ENCODE measurements at regions not wholly inside any gene's neighbourhood (a gene's known extent, or its start where the extent isn't known, plus 50 kb on each side); places are given as distances from the start of the nearest gene placed in this dataset.

DNA sequence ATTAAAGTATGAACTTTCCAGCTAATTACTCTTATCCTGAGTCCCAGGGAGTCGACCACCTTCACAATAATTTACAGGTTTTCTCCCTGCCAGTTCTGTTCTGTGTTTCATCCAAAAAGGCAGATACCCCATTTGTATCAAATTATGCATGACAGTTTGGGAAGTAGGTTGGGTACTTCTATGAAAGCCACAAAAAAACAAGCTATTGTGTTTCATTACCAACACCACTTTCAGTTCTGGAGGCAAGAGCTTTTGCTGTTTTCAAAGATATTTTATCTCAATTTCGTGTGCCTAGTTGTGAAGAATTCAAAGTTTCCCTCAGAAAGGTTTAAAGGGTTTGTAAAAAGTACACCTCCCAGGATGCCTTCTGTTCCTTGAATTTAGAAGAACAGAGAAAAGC is 557.4 kb downstream of the FLRT2 start:
- H3K27me3 ChIP-seq (replicated peaks; ENCODE audit: insufficient read depth, low read depth, low read length, poor library complexity) = no peaks in the 10 kb centered on the region
- H3K4me1 ChIP-seq (ENCODE audit: insufficient read depth, low read length, poor library complexity, severe bottlenecking) = peaks cover 7% of the 10 kb centered on the region
- intact Hi-C loops (cut with micrococcal nuclease; ENCODE audit: unreplicated experiment) = no loop called here
- no peaks in the 10 kb centered on the region for H3K9me3 ChIP-seq (ENCODE audit: low read depth, low read length, poor library complexity, severe bottlenecking)
- TF ChIP-seq, protein P1, sequence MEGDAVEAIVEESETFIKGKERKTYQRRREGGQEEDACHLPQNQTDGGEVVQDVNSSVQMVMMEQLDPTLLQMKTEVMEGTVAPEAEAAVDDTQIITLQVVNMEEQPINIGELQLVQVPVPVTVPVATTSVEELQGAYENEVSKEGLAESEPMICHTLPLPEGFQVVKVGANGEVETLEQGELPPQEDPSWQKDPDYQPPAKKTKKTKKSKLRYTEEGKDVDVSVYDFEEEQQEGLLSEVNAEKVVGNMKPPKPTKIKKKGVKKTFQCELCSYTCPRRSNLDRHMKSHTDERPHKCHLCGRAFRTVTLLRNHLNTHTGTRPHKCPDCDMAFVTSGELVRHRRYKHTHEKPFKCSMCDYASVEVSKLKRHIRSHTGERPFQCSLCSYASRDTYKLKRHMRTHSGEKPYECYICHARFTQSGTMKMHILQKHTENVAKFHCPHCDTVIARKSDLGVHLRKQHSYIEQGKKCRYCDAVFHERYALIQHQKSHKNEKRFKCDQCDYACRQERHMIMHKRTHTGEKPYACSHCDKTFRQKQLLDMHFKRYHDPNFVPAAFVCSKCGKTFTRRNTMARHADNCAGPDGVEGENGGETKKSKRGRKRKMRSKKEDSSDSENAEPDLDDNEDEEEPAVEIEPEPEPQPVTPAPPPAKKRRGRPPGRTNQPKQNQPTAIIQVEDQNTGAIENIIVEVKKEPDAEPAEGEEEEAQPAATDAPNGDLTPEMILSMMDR (conservative IDR thresholded peaks at IDR 0.05; ENCODE audit: low read depth, low read length) = no peak
- no peak for TF ChIP-seq EZH2 (IDR thresholded peaks at IDR 0.05; ENCODE audit: borderline replicate concordance, low read depth, low read length, poor library complexity, severe bottlenecking)
- CTCF ChIA-PET = no interaction called here
- no peaks in the 10 kb centered on the region for H3K36me3 ChIP-seq (ENCODE audit: insufficient read depth, low read length, poor library complexity, severe bottlenecking)
- BruUV-seq (replicated peaks) = no TSS peak
- H3K4me3 ChIP-seq (ENCODE audit: low read depth, low read length, poor library complexity, severe bottlenecking) = no peak overlapping the region
- DNase-seq (ENCODE audit: low spot score) = peak; percentile 5
- POLR2A ChIA-PET (ENCODE audit: low non-redundant PET) = no interaction called here
- no peak overlapping the region for H3K27ac ChIP-seq (ENCODE audit: low read depth, low read length, poor library complexity, severe bottlenecking)

DNA sequence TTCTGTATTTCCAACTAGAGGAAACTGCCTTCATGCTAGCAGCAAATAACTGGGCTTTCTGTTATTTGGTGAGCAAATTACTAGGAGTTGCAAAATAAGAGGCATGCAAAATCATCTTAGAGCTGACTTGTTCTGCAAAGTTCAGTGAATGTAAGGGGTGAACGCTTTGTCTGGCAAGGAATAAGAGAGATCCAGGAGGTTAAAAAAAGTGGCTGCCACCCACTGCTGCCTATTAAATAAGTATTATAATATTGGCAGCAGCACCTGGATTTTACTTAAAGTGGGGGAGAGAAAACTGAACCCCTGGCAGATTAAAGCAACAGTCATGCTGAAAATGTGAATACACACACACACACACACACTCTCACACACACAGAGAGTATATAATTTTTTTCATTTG is 557.0 kb downstream of the FLRT2 start:
- BruUV-seq (replicated peaks) = no TSS peak
- no peaks in the 10 kb centered on the region for H3K36me3 ChIP-seq (ENCODE audit: insufficient read depth, low read length, poor library complexity, severe bottlenecking)
- DNase-seq (ENCODE audit: low spot score) = peak; percentile 3
- no peak overlapping the region for H3K4me3 ChIP-seq (ENCODE audit: low read depth, low read length, poor library complexity, severe bottlenecking)
- H3K27ac ChIP-seq (ENCODE audit: low read depth, low read length, poor library complexity, severe bottlenecking) = no peak overlapping the region
- ChIA-PET POLR2A (ENCODE audit: low non-redundant PET) (no interaction called here), CTCF (no interaction called here)
- no peaks in the 10 kb centered on the region for H3K9me3 ChIP-seq (ENCODE audit: low read depth, low read length, poor library complexity, severe bottlenecking)
- intact Hi-C loops (cut with micrococcal nuclease; ENCODE audit: unreplicated experiment) = no loop called here
- peaks cover 7% of the 10 kb centered on the region for H3K4me1 ChIP-seq (ENCODE audit: insufficient read depth, low read length, poor library complexity, severe bottlenecking)
- TF ChIP-seq, protein P1 (conservative IDR thresholded peaks at IDR 0.05; ENCODE audit: low read depth, low read length) = no peak
- no peak for TF ChIP-seq EZH2 (IDR thresholded peaks at IDR 0.05; ENCODE audit: borderline replicate concordance, low read depth, low read length, poor library complexity, severe bottlenecking)
- no peaks in the 10 kb centered on the region for H3K27me3 ChIP-seq (replicated peaks; ENCODE audit: insufficient read depth, low read depth, low read length, poor library complexity)

DNA sequence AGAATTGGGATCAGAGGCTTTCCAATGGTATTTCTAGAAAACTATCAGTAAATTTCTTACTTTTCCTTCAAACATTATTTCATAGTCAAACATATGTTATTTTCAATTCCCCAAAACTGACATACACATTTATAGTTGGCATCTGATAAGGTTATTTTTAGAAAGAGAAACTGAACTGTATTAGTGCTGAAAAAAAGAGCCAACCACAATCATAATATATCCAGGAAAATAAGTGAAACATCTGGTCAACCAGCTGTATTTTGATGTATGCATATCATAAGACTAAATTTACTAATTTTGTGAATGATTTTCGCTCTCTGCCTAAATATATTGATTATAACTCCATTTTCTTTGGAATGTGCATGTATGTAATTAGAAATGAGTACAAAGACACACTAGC is 554.2 kb downstream of the FLRT2 start:
- peaks cover 7% of the 10 kb centered on the region for H3K4me1 ChIP-seq (ENCODE audit: insufficient read depth, low read length, poor library complexity, severe bottlenecking)
- intact Hi-C loops (cut with micrococcal nuclease; ENCODE audit: unreplicated experiment) = no loop called here
- ChIA-PET CTCF (no interaction called here), POLR2A (ENCODE audit: low non-redundant PET) (no interaction called here)
- no peak overlapping the region for H3K4me3 ChIP-seq (ENCODE audit: low read depth, low read length, poor library complexity, severe bottlenecking)
- no peak overlapping the region for H3K27ac ChIP-seq (ENCODE audit: low read depth, low read length, poor library complexity, severe bottlenecking)
- DNase-seq (ENCODE audit: low spot score) = no peak
- TF ChIP-seq EZH2 (IDR thresholded peaks at IDR 0.05; ENCODE audit: borderline replicate concordance, low read depth, low read length, poor library complexity, severe bottlenecking) = no peak
- TF ChIP-seq, protein P1 (conservative IDR thresholded peaks at IDR 0.05; ENCODE audit: low read depth, low read length) = no peak
- BruUV-seq (replicated peaks) = no TSS peak
- H3K27me3 ChIP-seq (replicated peaks; ENCODE audit: insufficient read depth, low read depth, low read length, poor library complexity) = no peaks in the 10 kb centered on the region
- no peaks in the 10 kb centered on the region for H3K9me3 ChIP-seq (ENCODE audit: low read depth, low read length, poor library complexity, severe bottlenecking)
- no peaks in the 10 kb centered on the region for H3K36me3 ChIP-seq (ENCODE audit: insufficient read depth, low read length, poor library complexity, severe bottlenecking)
